ENCODE measurements at regions not wholly inside any gene's neighbourhood (a gene's known extent, or its start where the extent isn't known, plus 50 kb on each side); places are given as distances from the start of the nearest gene placed in this dataset.

GRCh38 chr6:40642837-40643236 lies 55.7 kb upstream of the LRFN2 start:
- no peak overlapping the region for H3K4me3 ChIP-seq (ENCODE audit: control insufficient read depth in 2 of 3, extremely low read depth in 1 of 3, insufficient read depth in 2 of 3, low read depth in 1 of 3, low read length in 3 of 3)
- H3K9me1 ChIP-seq (ENCODE audit: control insufficient read depth, extremely low read depth, insufficient read depth, low read length) = no peaks in the 10 kb centered on the region
- H3K4me2 ChIP-seq (ENCODE audit: control insufficient read depth, extremely low read depth, insufficient read depth, low read depth, low read length) = no peak overlapping the region
- no peak overlapping the region for H2AFZ ChIP-seq (ENCODE audit: control insufficient read depth, low read length)
- H3K9ac ChIP-seq (ENCODE audit: control insufficient read depth, extremely low read depth, insufficient read depth, low read length) = no peak overlapping the region
- H3K9me3 ChIP-seq (ENCODE audit: control insufficient read depth, low read depth, low read length) = no peaks in the 10 kb centered on the region
- H4K20me1 ChIP-seq (ENCODE audit: control insufficient read depth, extremely low read depth, insufficient read depth, low read length) = no peaks in the 10 kb centered on the region
- no peaks in the 10 kb centered on the region for H3K79me2 ChIP-seq (ENCODE audit: control insufficient read depth, insufficient read depth, low read length)
- FAIRE-seq (no peak), DNase-seq (ENCODE audit: low read depth, low spot score) (no peak)
- no peaks in the 10 kb centered on the region for H3K36me3 ChIP-seq (ENCODE audit: control insufficient read depth in 2 of 2, extremely low read depth in 1 of 2, insufficient read depth in 2 of 2, low read length in 2 of 2)
- no peaks in the 10 kb centered on the region for H3K4me1 ChIP-seq (ENCODE audit: control insufficient read depth, extremely low read depth, insufficient read depth, low read length)
- TF ChIP-seq EZH2 (IDR thresholded peaks at IDR 0.05; ENCODE audit: low read length) = no peak
- TF ChIP-seq CTCF (optimal IDR thresholded peaks at IDR 0.05 in 1 of 3, IDR thresholded peaks at IDR 0.05 in 1 of 3, conservative IDR thresholded peaks at IDR 0.05 in 1 of 3; ENCODE audit: extremely low read depth in 1 of 3, insufficient read depth in 2 of 3, low read length in 3 of 3) = no peak
- H3K27ac ChIP-seq (ENCODE audit: control insufficient read depth, insufficient read depth, low read length) = no peak overlapping the region
- peaks cover 2% of the 10 kb centered on the region for H3K27me3 ChIP-seq (ENCODE audit: control insufficient read depth, extremely low read depth, insufficient read depth, low read length)
- dilution Hi-C loops (cut with MboI; ENCODE audit: extremely low pct_ligation_motif_present, low sequenced_read_pairs) = no loop called here

GRCh38 chr6:40642190-40642589 lies 55.0 kb upstream of the LRFN2 start:
- Histone ChIP-seq H3K9me1 (ENCODE audit: control insufficient read depth, extremely low read depth, insufficient read depth, low read length) (no peaks in the 10 kb centered on the region), H3K4me2 (ENCODE audit: control insufficient read depth, extremely low read depth, insufficient read depth, low read depth, low read length) (no peak overlapping the region), H3K9ac (ENCODE audit: control insufficient read depth, extremely low read depth, insufficient read depth, low read length) (no peak overlapping the region), H3K27ac (ENCODE audit: control insufficient read depth, insufficient read depth, low read length) (no peak overlapping the region), H3K4me1 (ENCODE audit: control insufficient read depth, extremely low read depth, insufficient read depth, low read length) (no peaks in the 10 kb centered on the region), H4K20me1 (ENCODE audit: control insufficient read depth, extremely low read depth, insufficient read depth, low read length) (no peaks in the 10 kb centered on the region), H2AFZ (ENCODE audit: control insufficient read depth, low read length) (no peak overlapping the region), H3K79me2 (ENCODE audit: control insufficient read depth, insufficient read depth, low read length) (no peaks in the 10 kb centered on the region), H3K36me3 (ENCODE audit: control insufficient read depth in 2 of 2, extremely low read depth in 1 of 2, insufficient read depth in 2 of 2, low read length in 2 of 2) (no peaks in the 10 kb centered on the region), H3K9me3 (ENCODE audit: control insufficient read depth, low read depth, low read length) (no peaks in the 10 kb centered on the region), H3K27me3 (ENCODE audit: control insufficient read depth, extremely low read depth, insufficient read depth, low read length) (peaks cover 2% of the 10 kb centered on the region), H3K4me3 (ENCODE audit: control insufficient read depth in 2 of 3, extremely low read depth in 1 of 3, insufficient read depth in 2 of 3, low read depth in 1 of 3, low read length in 3 of 3) (no peak overlapping the region)
- DNase-seq (ENCODE audit: low read depth, low spot score) (no peak), FAIRE-seq (no peak)
- dilution Hi-C loops (cut with MboI; ENCODE audit: extremely low pct_ligation_motif_present, low sequenced_read_pairs) = no loop called here
- TF ChIP-seq EZH2 (IDR thresholded peaks at IDR 0.05; ENCODE audit: low read length) (no peak), CTCF (optimal IDR thresholded peaks at IDR 0.05 in 1 of 3, IDR thresholded peaks at IDR 0.05 in 1 of 3, conservative IDR thresholded peaks at IDR 0.05 in 1 of 3; ENCODE audit: extremely low read depth in 1 of 3, insufficient read depth in 2 of 3, low read length in 3 of 3) (no peak)
